ENCODE measurements at regions not wholly inside any gene's neighbourhood (a gene's known extent, or its start where the extent isn't known, plus 50 kb on each side); places are given as distances from the start of the nearest gene placed in this dataset.

GRCh38 chrX:125203737-125204578, 115.7 kb upstream of the TEX13C start:
- ATAC-seq = peak; percentile 41
- TF ChIP-seq PPARA (CRISPR knock-in tag; IDR thresholded peaks at IDR 0.05; ENCODE audit: borderline replicate concordance) (no peak), CSDC2 (CRISPR knock-in tag; IDR thresholded peaks at IDR 0.05) (no peak), TOX (CRISPR knock-in tag; IDR thresholded peaks at IDR 0.05; ENCODE audit: borderline replicate concordance) (no peak), PATZ1 (CRISPR knock-in tag; IDR thresholded peaks at IDR 0.05; ENCODE audit: borderline replicate concordance) (no peak), GLIS3 (CRISPR knock-in tag; IDR thresholded peaks at IDR 0.05) (no peak), ZC3H10 (CRISPR knock-in tag; IDR thresholded peaks at IDR 0.05) (no peak), POU6F1 (CRISPR knock-in tag; IDR thresholded peaks at IDR 0.05; ENCODE audit: borderline replicate concordance, low read depth) (no peak), ESRRG (CRISPR knock-in tag; IDR thresholded peaks at IDR 0.05) (no peak), BACH2 (CRISPR knock-in tag; IDR thresholded peaks at IDR 0.05; ENCODE audit: borderline replicate concordance) (no peak), ISL1 (CRISPR knock-in tag; IDR thresholded peaks at IDR 0.05) (no peak), CSRNP3 (CRISPR knock-in tag; IDR thresholded peaks at IDR 0.05) (no peak), CREB5 (CRISPR knock-in tag; IDR thresholded peaks at IDR 0.05; ENCODE audit: low read depth) (no peak), ZNF565 (CRISPR knock-in tag; conservative IDR thresholded peaks at IDR 0.05; ENCODE audit: low read depth) (no peak), SNAI2 (CRISPR knock-in tag; IDR thresholded peaks at IDR 0.05) (no peak), ZFP30 (CRISPR knock-in tag; IDR thresholded peaks at IDR 0.05) (no peak), TCF4 (CRISPR knock-in tag; IDR thresholded peaks at IDR 0.05; ENCODE audit: borderline replicate concordance) (no peak), ZNF8 (CRISPR knock-in tag; IDR thresholded peaks at IDR 0.05) (no peak), OSR1 (CRISPR knock-in tag; IDR thresholded peaks at IDR 0.05) (no peak), ARNTL (CRISPR knock-in tag; IDR thresholded peaks at IDR 0.05; ENCODE audit: borderline replicate concordance, low read depth) (no peak)

- TF ChIP-seq BACH2 (CRISPR knock-in tag; IDR thresholded peaks at IDR 0.05; ENCODE audit: borderline replicate concordance) = no peak
- TF ChIP-seq ZNF8 (CRISPR knock-in tag; IDR thresholded peaks at IDR 0.05) = no peak
- no peak for TF ChIP-seq CSRNP3 (CRISPR knock-in tag; IDR thresholded peaks at IDR 0.05)
- TF ChIP-seq PATZ1 (CRISPR knock-in tag; IDR thresholded peaks at IDR 0.05; ENCODE audit: borderline replicate concordance) = no peak
- no peak for TF ChIP-seq TOX (CRISPR knock-in tag; IDR thresholded peaks at IDR 0.05; ENCODE audit: borderline replicate concordance)
- no peak for TF ChIP-seq CSDC2 (CRISPR knock-in tag; IDR thresholded peaks at IDR 0.05)
- no peak for TF ChIP-seq TCF4 (CRISPR knock-in tag; IDR thresholded peaks at IDR 0.05; ENCODE audit: borderline replicate concordance)
- no peak for TF ChIP-seq OSR1 (CRISPR knock-in tag; IDR thresholded peaks at IDR 0.05)
- TF ChIP-seq ARNTL (CRISPR knock-in tag; IDR thresholded peaks at IDR 0.05; ENCODE audit: borderline replicate concordance, low read depth) = no peak
- TF ChIP-seq ZNF565 (CRISPR knock-in tag; conservative IDR thresholded peaks at IDR 0.05; ENCODE audit: low read depth) = no peak
- no peak for TF ChIP-seq ESRRG (CRISPR knock-in tag; IDR thresholded peaks at IDR 0.05)
- TF ChIP-seq ZFP30 (CRISPR knock-in tag; IDR thresholded peaks at IDR 0.05) = no peak
- TF ChIP-seq RARB (CRISPR knock-in tag; IDR thresholded peaks at IDR 0.05) = no peak
- no peak for TF ChIP-seq CREB5 (CRISPR knock-in tag; IDR thresholded peaks at IDR 0.05; ENCODE audit: low read depth)
- TF ChIP-seq PPARA (CRISPR knock-in tag; IDR thresholded peaks at IDR 0.05; ENCODE audit: borderline replicate concordance) = no peak
- no peak for TF ChIP-seq ISL1 (CRISPR knock-in tag; IDR thresholded peaks at IDR 0.05)
- TF ChIP-seq ZNF70 (CRISPR knock-in tag; IDR thresholded peaks at IDR 0.05) = no peak
- no peak for ATAC-seq
Measured at GRCh38 chrX:125204681-125205132, 115.0 kb upstream of the TEX13C start.

Measured in SK-N-SH treated with all-trans-retinoic acid at 6 μM for 48 hours (cell line).